ENCODE measurements at regions not wholly inside any gene's neighbourhood (a gene's known extent, or its start where the extent isn't known, plus 50 kb on each side); places are given as distances from the start of the nearest gene placed in this dataset.

DNA sequence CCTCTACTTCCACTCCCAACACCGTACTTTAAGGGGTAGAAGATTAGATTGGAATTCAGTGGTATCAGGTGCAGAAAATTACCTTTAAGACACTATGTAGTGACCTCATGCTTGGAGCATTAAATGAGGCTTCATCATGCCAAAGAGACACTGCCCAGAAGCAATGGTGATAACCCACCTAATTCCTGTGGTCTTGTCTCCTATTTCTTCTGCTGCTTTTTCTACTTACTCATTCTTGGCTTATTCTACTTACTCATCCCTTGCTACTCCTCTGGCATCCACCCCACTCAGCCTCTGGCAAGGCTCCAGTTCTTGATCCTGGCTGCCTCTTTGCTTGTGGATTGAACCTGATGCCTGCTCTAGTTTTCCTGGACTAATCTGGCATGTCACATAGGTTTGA is 62.3 kb upstream of the ADAMTS3 start:
- TF ChIP-seq, protein P1, sequence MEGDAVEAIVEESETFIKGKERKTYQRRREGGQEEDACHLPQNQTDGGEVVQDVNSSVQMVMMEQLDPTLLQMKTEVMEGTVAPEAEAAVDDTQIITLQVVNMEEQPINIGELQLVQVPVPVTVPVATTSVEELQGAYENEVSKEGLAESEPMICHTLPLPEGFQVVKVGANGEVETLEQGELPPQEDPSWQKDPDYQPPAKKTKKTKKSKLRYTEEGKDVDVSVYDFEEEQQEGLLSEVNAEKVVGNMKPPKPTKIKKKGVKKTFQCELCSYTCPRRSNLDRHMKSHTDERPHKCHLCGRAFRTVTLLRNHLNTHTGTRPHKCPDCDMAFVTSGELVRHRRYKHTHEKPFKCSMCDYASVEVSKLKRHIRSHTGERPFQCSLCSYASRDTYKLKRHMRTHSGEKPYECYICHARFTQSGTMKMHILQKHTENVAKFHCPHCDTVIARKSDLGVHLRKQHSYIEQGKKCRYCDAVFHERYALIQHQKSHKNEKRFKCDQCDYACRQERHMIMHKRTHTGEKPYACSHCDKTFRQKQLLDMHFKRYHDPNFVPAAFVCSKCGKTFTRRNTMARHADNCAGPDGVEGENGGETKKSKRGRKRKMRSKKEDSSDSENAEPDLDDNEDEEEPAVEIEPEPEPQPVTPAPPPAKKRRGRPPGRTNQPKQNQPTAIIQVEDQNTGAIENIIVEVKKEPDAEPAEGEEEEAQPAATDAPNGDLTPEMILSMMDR (IDR thresholded peaks at IDR 0.05), result no peak
- no peak for TF ChIP-seq POLR2AphosphoS5 (IDR thresholded peaks at IDR 0.05)

Data from breast epithelium (tissue), 3 donors.